HEK293 (cell line): ENCODE measurements at regions not wholly inside any gene's neighbourhood (a gene's known extent, or its start where the extent isn't known, plus 50 kb on each side); places are given as distances from the start of the nearest gene placed in this dataset.

ENCODE experiments used
- CTCF ChIA-PET: fragments of 350-600 bp; formaldehyde crosslinking; extraction: SDS; loops from one replicate; lab custom pipeline; 2021; ENCODE audit warnings: antibody characterized with exemption; lab: Yijun Ruan, JAX
- POLR2A ChIA-PET: fragments of 300-600 bp; formaldehyde crosslinking; extraction: SDS; loops from one replicate; lab custom pipeline; 2020; ENCODE audit warnings: antibody characterized with exemption, inconsistent platforms; lab: Yijun Ruan, JAX
- H3K27ac ChIP-seq: fragments of 200-500 bp; sonication (Bioruptor generic); 2 replicates; pipeline ENCODE4 v1.5.1; 2014; ENCODE audit warnings: low read depth, low read length, control low read depth, inconsistent platforms; ENCODE audit errors: extremely low read depth
- H3K36me3 ChIP-seq, 2 experiments: fragments of 200-500 bp in 1 of 2; sonication (Bioruptor generic) in 1 of 2; 1 replicate in 1 of 2; 2 replicates in 1 of 2; pipeline ENCODE4 v1.5.1; 2014 to 2017; ENCODE audit warnings: inconsistent platforms in 2 of 2, low read length in 2 of 2; ENCODE audit not compliant: control insufficient read depth in 2 of 2, insufficient read depth in 1 of 2
- H3K4me1 ChIP-seq: fragments of 200-500 bp; sonication (Bioruptor generic); 2 replicates; pipeline ENCODE4 v1.5.1; 2014; ENCODE audit warnings: mild to moderate bottlenecking, low read length, inconsistent platforms; ENCODE audit not compliant: control insufficient read depth, insufficient read depth
- H3K4me3 ChIP-seq: 2 replicates; pipeline ENCODE4 v1.5.1; 2011; ENCODE audit warnings: low read depth, mild to moderate bottlenecking, control low read depth, low read length, moderate library complexity
- H3K9me3 ChIP-seq: fragments of 200-500 bp; sonication (Bioruptor generic); 2 replicates; pipeline ENCODE4 v1.5.1; 2014; ENCODE audit warnings: low read depth, low read length, inconsistent platforms; ENCODE audit not compliant: control insufficient read depth, insufficient read depth
- OSR2 ChIP-seq: fragments of 450-650 bp; formaldehyde crosslinking; IDR thresholded peaks from 2 replicates; pipeline ENCODE4 v1.5.1; 2016; ENCODE audit warnings: missing biosample characterization, missing genetic modification characterization
- OVOL3 ChIP-seq: fragments of 450-650 bp; formaldehyde crosslinking; IDR thresholded peaks from 2 replicates; pipeline ENCODE4 v1.5.1; 2016; ENCODE audit warnings: missing biosample characterization, missing genetic modification characterization
- SCRT1 ChIP-seq: fragments of 450-650 bp; formaldehyde crosslinking; IDR thresholded peaks from 2 replicates; pipeline ENCODE4 v1.5.1; 2016; ENCODE audit warnings: missing biosample characterization, missing genetic modification characterization, borderline replicate concordance
- SCRT2 ChIP-seq: fragments of 450-650 bp; formaldehyde crosslinking; IDR thresholded peaks from 2 replicates; pipeline ENCODE4 v1.5.1; 2016; ENCODE audit warnings: missing biosample characterization, missing genetic modification characterization
- ZNF155 ChIP-seq: fragments of 450-650 bp; formaldehyde crosslinking; IDR thresholded peaks from 2 replicates; pipeline ENCODE4 v1.5.1; 2016; ENCODE audit warnings: missing biosample characterization, missing genetic modification characterization
- ZNF174 ChIP-seq: fragments of 450-650 bp; formaldehyde crosslinking; IDR thresholded peaks from 2 replicates; pipeline ENCODE4 v1.5.0; 2017; ENCODE audit warnings: missing biosample characterization, mild to moderate bottlenecking, missing genetic modification characterization
- ZNF202 ChIP-seq: fragments of 450-650 bp; formaldehyde crosslinking; IDR thresholded peaks from 2 replicates; pipeline ENCODE4 v1.5.1; 2016; ENCODE audit warnings: missing biosample characterization, missing genetic modification characterization, borderline replicate concordance
- ZNF362 ChIP-seq: fragments of 450-650 bp; formaldehyde crosslinking; IDR thresholded peaks from 2 replicates; pipeline ENCODE4 v1.5.1; 2016; ENCODE audit warnings: missing biosample characterization, missing genetic modification characterization
- ZNF449 ChIP-seq: fragments of 450-650 bp; formaldehyde crosslinking; IDR thresholded peaks from 2 replicates; pipeline ENCODE4 v1.5.1; 2017; ENCODE audit warnings: missing biosample characterization, mild to moderate bottlenecking, missing genetic modification characterization, moderate library complexity
- ZNF48 ChIP-seq: fragments of 450-650 bp; formaldehyde crosslinking; IDR thresholded peaks from 2 replicates; pipeline ENCODE4 v1.5.1; 2016; ENCODE audit warnings: missing biosample characterization, missing genetic modification characterization
- ZNF560 ChIP-seq: fragments of 450-650 bp; formaldehyde crosslinking; IDR thresholded peaks from 2 replicates; pipeline ENCODE4 v1.5.1; 2017; ENCODE audit warnings: missing biosample characterization, missing genetic modification characterization, borderline replicate concordance
- ZNF610 ChIP-seq: fragments of 450-650 bp; formaldehyde crosslinking; IDR thresholded peaks from 2 replicates; pipeline ENCODE4 v1.5.1; 2016; ENCODE audit warnings: missing biosample characterization, missing genetic modification characterization, borderline replicate concordance
- ZNF707 ChIP-seq: fragments of 450-650 bp; formaldehyde crosslinking; IDR thresholded peaks from 2 replicates; pipeline ENCODE4 v1.5.1; 2016; ENCODE audit warnings: missing biosample characterization, missing genetic modification characterization
- ZNF830 ChIP-seq: fragments of 450-650 bp; IDR thresholded peaks from 2 replicates; pipeline ENCODE4 v1.5.0; 2018; ENCODE audit warnings: missing biosample characterization, missing genetic modification characterization, low read depth, mild to moderate bottlenecking, moderate library complexity
- ZNF843 ChIP-seq: fragments of 450-650 bp; formaldehyde crosslinking; IDR thresholded peaks from 2 replicates; pipeline ENCODE4 v1.5.1; 2016; ENCODE audit warnings: missing biosample characterization, missing genetic modification characterization
- ZSCAN30 ChIP-seq: fragments of 450-650 bp; IDR thresholded peaks from 2 replicates; pipeline ENCODE4 v1.5.1; 2018; ENCODE audit warnings: missing biosample characterization, mild to moderate bottlenecking, missing genetic modification characterization, moderate library complexity
- TF ChIP-seq, protein P1 (sequence below): fragments of 450-650 bp; formaldehyde crosslinking; IDR thresholded peaks from 2 replicates; pipeline ENCODE4 v1.5.1; 2016; ENCODE audit warnings: missing biosample characterization, missing genetic modification characterization, low read depth
- TF ChIP-seq, protein P2 (sequence below): fragments of 450-650 bp; formaldehyde crosslinking; IDR thresholded peaks from 2 replicates; pipeline ENCODE4 v1.5.1; 2016; ENCODE audit warnings: missing biosample characterization, missing genetic modification characterization

GRCh38 chr10:3268025-3268424, 95.4 kb upstream of the PITRM1 start:
- POLR2A ChIA-PET: no interaction called here
- H3K27ac ChIP-seq: no peak overlapping the region
- H3K36me3 ChIP-seq: no peaks in the 10 kb centered on the region
- TF ChIP-seq SCRT2 (tag by site-specific recombination) (peak; percentile 70), SCRT1 (tag by site-specific recombination) (0 out of 2 replicates have a peak, but pooled peaks have one; percentile 16), OVOL3 (tag by site-specific recombination) (no peak)
- H3K4me3 ChIP-seq: no peak overlapping the region
- no peaks in the 10 kb centered on the region for H3K4me1 ChIP-seq
- CTCF ChIA-PET: interaction anchor here (0.6 kb wide), 2 partner anchors 129 to 300 kb away, joined by 3 read pairs; no protein-coding TSS in a partner anchor
- no peaks in the 10 kb centered on the region for H3K9me3 ChIP-seq

DNA sequence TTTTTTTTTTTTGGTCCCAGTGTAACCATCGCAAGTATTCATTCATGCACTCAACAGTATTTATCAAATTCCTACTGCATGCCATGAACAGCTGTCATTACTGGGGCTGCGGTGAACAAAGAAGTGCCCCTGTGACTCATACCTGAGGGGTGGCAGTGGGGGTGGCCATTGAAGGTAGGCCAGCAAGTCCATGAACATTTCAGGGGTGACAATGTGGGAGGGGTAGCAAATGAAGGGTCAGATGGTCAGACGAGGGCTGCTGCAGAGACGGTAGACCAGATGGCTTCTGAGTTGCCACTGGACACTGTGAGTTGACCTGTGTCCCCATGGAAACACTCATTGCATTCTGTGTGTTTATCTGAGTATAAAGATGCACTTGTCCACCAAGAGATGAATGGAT, 92.5 kb upstream of the PITRM1 start:
- ChIA-PET POLR2A (no interaction called here), CTCF (no interaction called here)
- no peaks in the 10 kb centered on the region for H3K36me3 ChIP-seq
- H3K4me3 ChIP-seq: no peak overlapping the region
- TF ChIP-seq, protein P1, sequence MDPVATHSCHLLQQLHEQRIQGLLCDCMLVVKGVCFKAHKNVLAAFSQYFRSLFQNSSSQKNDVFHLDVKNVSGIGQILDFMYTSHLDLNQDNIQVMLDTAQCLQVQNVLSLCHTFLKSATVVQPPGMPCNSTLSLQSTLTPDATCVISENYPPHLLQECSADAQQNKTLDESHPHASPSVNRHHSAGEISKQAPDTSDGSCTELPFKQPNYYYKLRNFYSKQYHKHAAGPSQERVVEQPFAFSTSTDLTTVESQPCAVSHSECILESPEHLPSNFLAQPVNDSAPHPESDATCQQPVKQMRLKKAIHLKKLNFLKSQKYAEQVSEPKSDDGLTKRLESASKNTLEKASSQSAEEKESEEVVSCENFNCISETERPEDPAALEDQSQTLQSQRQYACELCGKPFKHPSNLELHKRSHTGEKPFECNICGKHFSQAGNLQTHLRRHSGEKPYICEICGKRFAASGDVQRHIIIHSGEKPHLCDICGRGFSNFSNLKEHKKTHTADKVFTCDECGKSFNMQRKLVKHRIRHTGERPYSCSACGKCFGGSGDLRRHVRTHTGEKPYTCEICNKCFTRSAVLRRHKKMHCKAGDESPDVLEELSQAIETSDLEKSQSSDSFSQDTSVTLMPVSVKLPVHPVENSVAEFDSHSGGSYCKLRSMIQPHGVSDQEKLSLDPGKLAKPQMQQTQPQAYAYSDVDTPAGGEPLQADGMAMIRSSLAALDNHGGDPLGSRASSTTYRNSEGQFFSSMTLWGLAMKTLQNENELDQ: no peak
- no peak for TF ChIP-seq ZNF610 (tag by site-specific recombination)
- no peak for TF ChIP-seq ZSCAN30 (tag by site-specific recombination)
- TF ChIP-seq ZNF155 (tag by site-specific recombination): no peak
- TF ChIP-seq ZNF48 (tag by site-specific recombination): no peak
- TF ChIP-seq ZNF449 (tag by site-specific recombination): no peak
- TF ChIP-seq, all 188 proteins: peak for 0
- Histone ChIP-seq H3K4me1 (no peaks in the 10 kb centered on the region), H3K27ac (no peak overlapping the region), H3K9me3 (no peaks in the 10 kb centered on the region)

- ChIA-PET POLR2A (no interaction called here), CTCF (no interaction called here)
- Histone ChIP-seq H3K4me1 (no peaks in the 10 kb centered on the region), H3K36me3 (no peaks in the 10 kb centered on the region), H3K27ac (no peak overlapping the region), H3K9me3 (no peaks in the 10 kb centered on the region), H3K4me3 (no peak overlapping the region)
- no peak for TF ChIP-seq ZNF449 (tag by site-specific recombination)
- TF ChIP-seq, protein P2, sequence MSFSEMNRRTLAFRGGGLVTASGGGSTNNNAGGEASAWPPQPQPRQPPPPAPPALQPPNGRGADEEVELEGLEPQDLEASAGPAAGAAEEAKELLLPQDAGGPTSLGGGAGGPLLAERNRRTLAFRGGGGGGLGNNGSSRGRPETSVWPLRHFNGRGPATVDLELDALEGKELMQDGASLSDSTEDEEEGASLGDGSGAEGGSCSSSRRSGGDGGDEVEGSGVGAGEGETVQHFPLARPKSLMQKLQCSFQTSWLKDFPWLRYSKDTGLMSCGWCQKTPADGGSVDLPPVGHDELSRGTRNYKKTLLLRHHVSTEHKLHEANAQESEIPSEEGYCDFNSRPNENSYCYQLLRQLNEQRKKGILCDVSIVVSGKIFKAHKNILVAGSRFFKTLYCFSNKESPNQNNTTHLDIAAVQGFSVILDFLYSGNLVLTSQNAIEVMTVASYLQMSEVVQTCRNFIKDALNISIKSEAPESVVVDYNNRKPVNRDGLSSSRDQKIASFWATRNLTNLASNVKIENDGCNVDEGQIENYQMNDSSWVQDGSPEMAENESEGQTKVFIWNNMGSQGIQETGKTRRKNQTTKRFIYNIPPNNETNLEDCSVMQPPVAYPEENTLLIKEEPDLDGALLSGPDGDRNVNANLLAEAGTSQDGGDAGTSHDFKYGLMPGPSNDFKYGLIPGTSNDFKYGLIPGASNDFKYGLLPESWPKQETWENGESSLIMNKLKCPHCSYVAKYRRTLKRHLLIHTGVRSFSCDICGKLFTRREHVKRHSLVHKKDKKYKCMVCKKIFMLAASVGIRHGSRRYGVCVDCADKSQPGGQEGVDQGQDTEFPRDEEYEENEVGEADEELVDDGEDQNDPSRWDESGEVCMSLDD: no peak
- TF ChIP-seq ZNF560: no peak
- no peak for TF ChIP-seq ZNF830
- TF ChIP-seq OSR2 (tag by site-specific recombination): no peak
- TF ChIP-seq ZNF707: no peak
- no peak for TF ChIP-seq ZNF202 (tag by site-specific recombination)
- no peak for TF ChIP-seq ZNF843 (tag by site-specific recombination)
- no peak for TF ChIP-seq ZNF362 (tag by site-specific recombination)
- TF ChIP-seq ZNF174 (tag by site-specific recombination): no peak
Measured at GRCh38 chr10:3264161-3264761, 91.7 kb upstream of the PITRM1 start.
